Germinal center (tissue), 1 donor: ENCODE measurements at regions not wholly inside any gene's neighbourhood (a gene's known extent, or its start where the extent isn't known, plus 50 kb on each side); places are given as distances from the start of the nearest gene placed in this dataset.
"Not testable (repeated sequence)": the region's sequence is repeated elsewhere in the genome, so short reads cannot be mapped to it uniquely, and the experiment has no call there.

Experiments used
- DNase-seq: peaks from one replicate; pipeline ENCODE4 v3.0.0; 2012; ENCODE audit warnings: mixed read lengths, low spot score

DNA sequence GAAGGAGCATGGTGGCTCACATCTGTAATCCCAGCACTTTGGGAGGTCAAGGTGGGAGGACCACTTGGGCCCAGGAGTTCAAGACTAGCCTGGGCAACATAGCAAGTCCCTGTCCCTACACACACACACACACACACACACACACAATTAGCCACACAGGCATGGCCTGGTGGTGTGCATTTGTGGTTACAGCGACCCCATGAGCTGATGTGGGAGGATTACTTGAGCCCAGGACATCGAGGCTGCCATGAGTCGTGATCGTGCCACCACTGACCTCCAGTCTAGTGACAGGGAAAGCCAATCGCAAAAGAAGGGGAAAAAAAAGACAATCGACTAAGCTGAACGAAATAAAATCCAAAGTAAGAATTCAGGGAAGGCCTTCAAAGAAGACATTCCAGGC is 67.9 kb downstream of the TBX3 start:
- no peak for DNase-seq

DNA sequence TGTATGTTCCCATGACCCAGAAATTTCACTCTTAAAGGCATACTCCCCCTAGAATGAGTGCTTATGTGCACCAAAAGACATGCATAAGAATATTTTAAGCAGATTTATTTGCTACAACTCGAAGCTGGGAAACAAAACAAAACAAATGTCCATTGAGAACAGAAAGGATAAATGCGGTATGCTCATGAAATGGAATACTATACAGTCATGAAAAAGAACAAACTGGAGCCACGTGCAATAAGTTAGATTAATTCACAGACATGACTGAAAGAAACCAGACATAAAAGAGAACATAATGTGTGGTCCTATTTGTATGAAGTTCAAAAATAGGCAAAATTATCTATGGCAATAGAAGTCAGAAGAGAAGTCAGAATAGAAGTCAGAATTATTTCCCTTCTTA is 69.9 kb downstream of the TBX3 start:
- DNase-seq: no peak

DNA sequence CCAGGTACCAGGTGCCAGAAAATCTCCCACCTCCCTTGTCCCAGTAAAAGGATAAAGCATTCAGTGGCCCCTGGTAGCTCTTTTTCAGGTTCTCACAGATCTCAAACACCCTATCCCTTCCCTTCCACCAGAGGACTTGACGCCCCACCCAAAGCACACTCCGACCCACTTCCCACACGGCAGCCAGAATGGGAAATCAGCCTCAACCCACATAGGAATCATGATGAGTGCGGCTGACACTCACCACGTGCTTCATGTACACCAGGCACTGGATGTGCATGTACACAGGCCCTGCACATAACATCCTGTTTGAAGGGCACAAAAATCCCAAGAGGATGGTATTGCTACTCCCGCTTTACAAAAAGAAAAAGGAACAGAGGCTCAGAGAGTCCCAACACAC is 71.9 kb downstream of the TBX3 start:
- DNase-seq: no peak

DNA sequence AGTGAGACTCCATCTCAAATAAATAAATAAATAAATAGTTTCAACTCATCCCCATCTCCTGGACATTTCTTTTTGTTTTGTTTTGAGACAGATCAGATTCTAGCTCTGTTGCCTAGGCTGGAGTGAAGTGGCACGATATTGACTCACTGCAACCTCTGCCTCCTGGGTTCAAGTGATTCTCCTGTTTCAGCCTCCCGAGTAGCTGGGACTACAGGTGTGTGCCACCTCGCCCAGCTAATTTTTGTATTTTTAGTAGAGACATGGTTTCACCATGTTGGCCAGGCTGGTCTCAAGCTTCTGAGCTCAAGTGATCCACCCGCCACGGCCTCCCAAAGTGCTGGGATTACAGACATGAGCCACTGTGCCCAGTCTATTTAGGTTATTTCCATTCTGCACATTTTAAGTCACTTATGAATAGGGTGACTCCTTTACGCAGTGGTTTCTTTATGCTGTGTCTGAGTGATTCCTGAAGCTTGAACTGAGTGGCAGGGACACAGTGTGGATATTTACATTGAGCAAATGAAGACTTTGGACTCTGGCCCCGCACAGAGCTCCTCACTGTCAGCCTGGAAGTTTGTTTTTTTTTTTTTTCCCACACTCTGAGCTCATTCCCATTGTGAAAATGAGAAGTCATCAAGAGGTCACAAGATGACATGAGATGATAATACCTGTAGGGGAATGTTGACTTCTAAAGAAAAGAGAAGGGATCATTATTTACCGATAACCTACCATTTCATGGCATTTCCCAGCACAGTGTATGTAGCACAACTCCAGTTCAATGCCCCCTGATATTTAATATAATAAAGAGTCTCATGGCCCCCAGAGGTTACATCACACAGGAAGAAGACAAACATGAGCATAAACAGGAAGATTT is 72.6 kb downstream of the TBX3 start:
- no peak for DNase-seq

DNA sequence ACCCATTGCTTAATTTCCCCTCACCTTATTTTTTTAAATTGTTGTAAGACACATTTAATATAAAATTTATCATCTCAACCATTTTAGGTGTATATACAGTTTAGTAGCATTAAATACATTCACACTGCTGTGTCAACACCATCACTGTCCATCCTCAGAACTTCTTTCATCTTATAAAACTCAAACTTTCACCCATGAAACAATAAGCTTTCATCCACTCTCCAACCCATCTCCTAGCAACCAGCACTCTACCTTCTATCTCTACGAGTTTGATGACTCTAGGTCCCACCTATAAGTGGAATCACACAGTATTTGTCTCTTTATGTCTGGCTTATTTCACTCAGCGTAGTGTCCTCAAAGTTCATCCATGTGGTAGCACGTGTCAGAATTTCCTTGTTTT is 75.5 kb downstream of the TBX3 start:
- no peak for DNase-seq

DNA sequence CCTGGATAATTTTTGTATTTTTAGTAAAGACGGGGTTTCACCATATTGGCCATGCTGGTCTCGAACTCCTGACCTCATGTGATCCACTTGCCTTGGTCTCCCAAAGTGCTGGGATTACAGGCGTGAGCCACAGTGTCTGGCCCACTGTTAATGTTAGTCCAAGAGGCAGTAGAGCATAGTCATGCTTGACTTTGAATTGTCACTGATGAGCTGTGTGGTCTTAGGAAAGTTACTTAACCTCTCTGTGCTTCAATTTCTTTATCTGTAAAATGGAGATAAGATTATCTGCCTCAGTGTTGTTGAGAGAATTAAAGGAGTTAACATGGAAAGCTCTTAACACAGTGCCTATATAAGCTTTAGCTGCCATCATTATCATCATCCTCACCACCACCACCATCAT is 78.1 kb downstream of the TBX3 start:
- no peak for DNase-seq

DNA sequence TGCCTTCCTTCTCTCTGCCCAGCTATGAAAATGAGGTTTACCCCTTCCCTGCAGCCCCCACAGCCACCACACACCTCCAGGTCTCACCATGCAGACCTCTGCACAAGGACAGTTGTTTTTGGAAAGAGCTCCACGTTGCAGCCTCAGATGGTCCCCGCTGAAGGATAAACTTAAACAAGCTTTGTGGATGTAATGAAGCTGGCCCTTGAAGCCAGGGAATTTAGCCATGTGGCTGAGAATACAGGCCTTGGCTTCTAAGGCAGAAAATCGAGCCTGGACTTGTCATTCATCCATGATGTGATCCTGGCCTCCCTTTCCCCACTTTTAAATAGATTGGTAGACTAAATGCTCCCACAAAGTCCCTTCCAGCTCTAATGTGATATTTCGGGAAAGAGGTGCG is 79.4 kb downstream of the TBX3 start:
- no peak for DNase-seq

DNA sequence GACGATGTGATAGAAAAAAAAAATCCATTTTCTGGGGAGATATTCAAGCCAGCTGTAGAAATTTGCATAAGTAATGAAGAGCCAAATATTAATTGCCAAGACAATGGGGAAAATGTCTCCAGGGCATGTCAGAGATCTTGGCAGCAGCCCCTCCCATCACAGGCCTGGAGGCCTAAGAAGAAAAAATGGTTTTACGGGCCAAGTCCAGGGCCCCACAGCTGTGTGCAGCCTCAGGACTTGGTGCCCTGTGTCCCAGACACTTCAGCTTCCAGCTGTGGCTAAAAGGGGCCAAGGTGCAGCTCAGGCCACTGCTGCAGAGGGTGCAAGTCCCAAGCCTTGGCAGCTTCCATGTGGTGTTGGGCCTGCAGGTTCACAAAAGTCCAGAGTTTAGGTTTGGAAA is 83.4 kb downstream of the TBX3 start:
- not testable (repeated sequence) for DNase-seq

DNA sequence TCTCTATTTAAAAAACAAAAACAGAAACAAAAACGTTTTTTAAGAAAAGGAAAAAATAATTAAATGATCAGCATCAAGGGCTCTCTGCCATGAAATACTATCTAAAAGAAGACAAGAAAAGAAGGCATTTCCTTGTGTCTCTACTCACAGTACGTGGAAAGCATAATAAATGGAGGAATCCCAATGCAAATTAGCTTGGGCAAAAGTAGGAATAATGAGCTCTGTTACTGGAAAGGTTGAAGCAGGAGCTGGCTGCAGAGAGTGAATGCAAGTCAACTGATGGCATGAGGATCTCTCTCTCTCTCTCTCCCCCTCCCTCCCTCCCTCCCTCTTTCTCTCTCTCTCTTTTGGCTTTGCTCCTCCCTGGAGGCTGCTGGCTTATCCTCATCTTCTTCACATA is 85.9 kb downstream of the TBX3 start:
- no peak for DNase-seq

DNA sequence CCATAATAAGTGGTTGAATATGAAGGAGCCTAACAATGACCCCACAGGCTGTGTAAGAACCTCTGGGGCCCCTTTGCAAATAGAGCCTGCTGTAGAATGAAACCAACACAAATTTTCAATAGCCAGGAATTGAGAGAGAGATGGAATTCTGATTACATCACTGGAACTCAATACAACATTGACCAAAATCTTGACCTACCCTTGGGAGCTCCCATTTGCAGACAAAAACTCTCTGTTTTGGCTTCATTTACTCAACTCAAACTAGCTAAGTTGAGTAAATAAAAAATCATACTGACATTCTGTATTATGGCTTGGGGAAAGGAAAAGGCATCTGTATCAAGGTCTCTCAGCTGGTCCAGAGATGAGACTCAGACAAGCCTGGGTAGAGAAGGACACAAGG is 91.0 kb downstream of the TBX3 start:
- DNase-seq: no peak

DNA sequence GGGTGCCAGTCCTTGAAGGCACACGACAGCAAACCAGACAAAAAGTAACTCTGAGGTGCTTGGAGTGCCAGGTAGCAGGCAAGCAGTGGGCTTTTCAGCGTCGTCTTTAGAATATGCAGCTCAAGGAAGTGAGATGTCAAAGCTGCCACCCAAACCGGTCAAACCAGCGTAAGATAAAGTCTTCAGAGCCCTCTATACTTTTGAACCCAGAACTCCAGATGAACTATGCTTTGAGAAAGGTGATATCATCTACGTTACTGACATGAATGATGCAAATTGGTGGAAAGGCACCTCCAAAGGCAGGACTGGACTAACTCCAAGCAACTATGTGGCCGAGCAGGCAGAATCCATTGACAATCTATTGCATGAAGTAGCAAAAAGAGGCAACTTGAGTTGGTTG is 95.9 kb downstream of the TBX3 start:
- DNase-seq: no peak

DNA sequence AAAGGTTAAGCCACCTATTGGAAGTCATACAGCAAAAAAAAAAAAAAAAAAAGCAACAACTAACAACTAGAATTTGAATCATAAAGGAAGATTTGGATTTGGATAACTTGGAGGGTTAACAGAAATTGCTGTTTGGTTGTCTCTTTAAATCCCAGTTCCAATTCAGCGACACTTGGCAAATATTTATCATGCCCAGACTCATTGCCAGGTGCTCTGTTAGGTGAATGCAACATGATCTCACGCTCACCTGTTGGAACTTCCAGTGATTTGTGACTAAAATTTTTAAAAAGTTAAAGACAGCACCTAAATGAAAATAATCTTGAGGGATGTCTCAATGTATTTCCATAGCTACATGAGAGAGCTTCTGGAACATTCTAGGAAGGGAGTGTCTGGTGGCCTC is 103.7 kb downstream of the TBX3 start:
- no peak for DNase-seq

DNA sequence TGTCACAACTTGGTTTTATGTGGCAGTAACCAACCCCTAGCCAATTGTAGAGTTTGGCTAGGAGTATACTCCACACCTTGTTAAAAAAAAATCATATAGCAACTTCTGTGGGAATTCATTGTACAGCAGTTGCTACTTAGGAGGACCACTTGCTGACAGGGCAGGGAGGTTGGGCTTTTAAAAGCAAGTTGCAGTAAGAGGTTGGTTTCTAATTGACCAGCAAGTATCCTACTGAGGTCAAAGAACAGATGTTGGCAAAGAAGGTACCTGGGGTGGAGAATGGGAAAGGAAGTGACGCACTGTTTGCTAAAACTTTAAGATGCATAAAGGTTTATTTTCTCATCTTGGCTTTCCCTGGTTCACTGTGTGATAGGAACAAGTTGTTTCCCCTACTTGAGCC is 104.6 kb downstream of the TBX3 start:
- DNase-seq: no peak

DNA sequence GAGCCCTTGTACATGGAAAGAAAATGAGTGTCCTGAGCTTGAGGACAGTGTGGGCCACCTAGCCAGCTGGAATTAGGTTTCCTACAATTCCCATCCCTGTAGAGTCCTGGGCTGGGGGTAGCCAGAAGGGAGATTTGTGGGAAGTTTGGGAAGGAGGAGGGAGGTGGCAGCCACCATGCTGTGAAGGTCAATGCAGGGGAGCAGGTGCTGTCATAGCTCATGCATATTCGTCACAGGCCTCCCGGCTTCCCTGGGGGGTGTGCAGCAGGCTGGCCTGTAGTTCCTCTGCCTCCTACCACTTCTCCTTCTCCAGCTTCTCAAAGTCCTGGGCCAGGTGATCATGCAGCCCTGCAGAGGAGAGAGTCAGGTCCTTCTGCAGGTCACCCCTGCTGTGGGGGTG is 121.3 kb downstream of the TBX3 start:
- DNase-seq: no peak

DNA sequence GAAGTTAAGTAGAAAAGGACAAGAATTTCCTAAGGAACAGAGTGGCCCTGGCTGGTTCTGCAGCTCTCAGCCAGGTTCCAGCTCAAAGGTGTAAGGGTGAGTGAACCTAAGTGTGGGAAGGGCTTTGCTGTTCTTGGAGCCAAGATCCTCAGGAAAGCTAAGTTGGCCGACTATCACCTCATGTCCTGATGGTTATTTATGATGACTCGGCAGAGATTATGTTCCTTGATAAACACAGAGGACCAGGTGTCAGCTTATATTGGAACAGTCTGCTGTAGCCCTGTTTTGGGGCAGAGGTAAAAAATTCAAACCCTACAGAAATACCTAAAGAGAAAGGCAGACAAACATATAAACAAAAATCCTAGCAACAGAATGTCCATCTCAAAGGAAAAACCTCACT is 128.5 kb downstream of the TBX3 start:
- DNase-seq: no peak

DNA sequence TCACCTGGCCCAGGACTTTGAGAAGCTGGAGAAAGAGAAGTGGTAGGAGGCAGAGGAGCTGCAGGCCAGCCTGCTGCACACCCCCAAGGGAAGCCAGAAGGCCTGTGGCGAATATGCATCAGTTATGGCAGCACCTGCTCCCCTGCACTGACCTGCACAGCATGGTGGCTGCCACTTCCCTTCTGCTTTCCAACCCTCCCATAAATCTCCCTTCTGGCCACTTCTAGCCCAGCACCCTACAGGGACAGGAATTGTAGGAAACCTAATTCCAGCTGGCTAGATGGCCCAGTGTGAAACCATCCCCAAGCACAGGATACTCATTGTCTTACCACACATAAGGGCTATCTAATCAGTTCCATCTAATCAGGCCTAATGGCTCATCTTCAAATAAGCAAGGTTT is 136.3 kb downstream of the TBX3 start:
- DNase-seq: no peak

DNA sequence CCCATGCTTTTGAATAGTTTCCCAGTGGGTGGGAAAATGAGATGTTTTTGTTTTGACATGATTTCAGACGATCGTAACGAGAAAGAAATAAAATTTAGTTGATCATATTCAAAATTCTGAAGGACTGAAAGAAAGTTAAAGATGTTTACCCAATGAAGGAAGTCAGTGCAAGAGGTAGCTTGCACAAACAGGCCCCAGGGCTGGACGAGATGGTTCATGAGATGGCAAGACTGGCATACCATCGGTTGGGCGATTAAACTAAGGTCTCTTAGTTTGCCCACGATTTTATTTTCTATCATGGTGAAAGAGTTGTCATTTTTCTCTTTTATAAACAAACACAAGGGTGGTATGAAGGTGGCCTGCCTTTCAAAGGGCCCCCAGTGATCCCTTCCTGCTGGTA is 124.5 kb upstream of the TBX5 start:
- DNase-seq: no peak

DNA sequence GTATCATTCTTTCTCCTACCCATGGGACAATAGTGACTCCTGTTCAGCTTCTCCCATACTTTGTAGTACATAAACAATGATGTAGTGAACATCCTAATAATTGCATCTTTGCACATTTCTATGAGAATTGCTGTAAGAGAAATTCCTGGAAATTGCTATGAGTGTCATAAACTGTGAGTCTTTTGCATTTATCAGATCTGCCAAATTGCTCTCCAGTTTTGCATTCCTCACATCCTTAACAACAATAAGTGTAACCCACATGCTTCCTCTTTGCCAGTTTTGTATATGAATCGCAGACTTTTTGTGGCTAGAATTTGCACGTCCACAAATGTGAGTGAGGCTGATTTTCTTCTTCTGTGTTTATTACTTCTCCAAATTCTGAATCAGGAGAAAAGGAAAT is 124.0 kb upstream of the TBX5 start:
- no peak for DNase-seq

DNA sequence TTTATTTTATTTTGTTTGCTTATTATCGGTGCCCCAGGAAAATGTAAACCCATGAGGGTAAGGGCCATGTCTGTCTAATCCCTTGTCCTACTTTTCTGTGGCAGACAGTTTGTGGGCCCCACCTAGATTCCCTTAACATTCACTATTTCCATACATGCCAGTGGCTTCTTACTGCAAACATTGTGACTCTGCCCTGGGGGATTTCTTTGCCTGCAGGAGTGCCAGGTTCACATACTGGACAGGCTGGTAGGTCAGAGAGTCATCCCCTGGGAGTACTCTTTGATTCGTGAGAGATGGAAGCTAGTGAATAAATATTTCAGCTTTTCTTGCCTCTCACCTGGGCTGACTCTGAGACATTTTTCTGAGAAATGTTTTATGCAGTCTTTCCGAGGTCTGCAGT is 122.8 kb upstream of the TBX5 start:
- no peak for DNase-seq

DNA sequence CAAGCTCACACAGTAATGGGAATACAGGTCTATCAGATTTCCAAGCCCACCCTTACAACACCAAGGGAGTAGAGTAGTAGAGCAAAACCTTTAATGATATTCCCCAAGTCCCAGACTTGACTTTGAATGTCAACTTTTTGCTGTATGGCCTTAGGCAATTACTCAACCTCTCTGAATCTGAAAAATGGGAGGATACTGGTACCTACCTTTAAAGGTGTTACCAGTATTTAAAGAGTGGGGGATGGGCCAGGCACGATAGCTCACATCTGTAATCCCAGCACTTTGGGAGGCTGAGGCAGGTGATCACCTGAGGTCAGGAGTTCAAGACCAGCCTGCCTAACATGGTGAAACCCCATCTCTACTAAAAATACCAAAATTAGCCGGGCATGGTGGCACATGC is 115.2 kb upstream of the TBX5 start:
- not testable (repeated sequence) for DNase-seq

DNA sequence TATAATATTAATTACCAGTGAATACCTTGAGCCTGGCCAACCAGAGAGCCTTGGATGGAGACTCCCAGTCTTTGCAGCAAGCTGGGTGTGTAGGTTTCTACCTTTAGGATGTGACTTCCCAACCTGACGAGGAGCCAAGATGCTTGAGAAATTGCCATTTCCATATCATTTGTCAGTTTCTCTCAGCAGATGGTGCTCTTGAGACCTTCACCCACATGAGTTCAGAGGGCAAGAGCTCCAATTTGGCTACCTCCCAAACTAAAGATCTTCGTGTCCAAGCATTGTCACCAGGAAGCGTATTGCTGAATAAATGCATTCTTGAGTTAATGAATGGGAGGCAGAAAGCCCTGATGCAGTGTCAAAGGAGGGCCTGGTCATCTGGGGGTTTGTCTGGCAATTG is 106.4 kb upstream of the TBX5 start:
- no peak for DNase-seq

DNA sequence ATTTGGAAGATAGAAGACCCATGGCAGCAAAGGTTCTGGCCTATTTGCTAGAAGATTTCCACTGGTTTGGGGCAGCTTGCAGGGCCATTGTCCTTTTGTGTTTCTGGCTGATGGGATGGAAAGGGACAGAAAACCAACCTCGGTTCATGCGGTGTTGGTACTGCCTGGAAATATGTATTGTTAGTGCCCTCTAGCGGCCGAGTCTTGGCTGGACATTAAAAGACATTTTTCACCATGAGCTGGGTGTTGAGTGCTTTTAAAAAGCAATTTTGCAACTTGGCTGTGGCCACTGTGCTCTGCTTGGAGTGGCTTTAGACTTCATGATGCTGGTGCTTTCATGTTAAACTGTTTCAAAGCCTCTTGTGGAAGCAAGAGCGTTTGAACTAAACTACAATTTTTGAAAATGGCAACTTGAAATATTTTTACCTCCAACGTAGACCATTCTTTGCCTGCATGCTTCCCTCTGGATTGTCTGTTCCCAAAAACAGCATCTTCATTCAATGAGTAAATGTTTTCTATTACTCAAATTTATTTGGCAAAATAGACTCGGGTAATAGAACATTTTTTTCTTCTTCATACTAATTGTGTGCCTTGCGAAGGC is 102.7 kb upstream of the TBX5 start:
- DNase-seq: peak; percentile 53

DNA sequence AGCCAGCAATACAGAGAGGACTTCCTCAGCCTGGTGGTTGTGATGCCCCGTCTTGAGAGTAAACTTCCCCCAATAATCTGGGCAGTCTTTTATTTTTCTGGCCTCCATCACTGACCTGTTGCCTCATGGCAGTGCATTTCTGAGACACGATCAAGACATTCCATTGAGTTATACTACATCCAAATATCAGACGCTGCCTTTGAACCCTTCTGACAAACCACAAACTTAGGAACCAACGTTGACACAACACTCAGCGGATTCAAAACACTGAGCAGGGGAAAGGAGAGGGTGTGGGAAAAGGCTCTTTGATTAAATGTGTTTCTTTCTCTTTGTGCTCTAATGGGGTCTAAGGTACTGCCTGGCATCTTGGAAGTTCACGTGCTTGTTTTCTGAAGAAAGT is 100.7 kb upstream of the TBX5 start:
- no peak for DNase-seq

DNA sequence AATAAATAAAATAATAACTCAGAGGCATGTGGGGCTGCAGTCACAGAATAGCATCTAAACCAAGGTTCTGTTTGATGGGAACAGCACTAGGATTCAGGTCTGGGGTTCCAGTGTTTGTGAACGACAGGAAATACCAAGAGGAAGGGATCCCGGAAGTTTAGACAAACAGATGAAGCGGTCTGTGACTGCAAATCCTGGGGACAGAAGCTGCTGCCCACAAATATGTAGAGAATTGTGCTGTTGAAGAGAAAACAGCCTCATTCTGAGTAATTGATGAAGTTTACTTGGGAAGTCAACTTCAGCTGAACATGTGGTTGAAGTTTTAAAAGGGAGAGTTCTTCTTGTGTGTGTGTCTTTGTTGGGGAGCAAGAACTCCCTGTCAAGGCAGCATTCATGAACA is 98.4 kb upstream of the TBX5 start:
- no peak for DNase-seq
